ENCODE measurements at regions not wholly inside any gene's neighbourhood (a gene's known extent, or its start where the extent isn't known, plus 50 kb on each side); places are given as distances from the start of the nearest gene placed in this dataset.

DNA sequence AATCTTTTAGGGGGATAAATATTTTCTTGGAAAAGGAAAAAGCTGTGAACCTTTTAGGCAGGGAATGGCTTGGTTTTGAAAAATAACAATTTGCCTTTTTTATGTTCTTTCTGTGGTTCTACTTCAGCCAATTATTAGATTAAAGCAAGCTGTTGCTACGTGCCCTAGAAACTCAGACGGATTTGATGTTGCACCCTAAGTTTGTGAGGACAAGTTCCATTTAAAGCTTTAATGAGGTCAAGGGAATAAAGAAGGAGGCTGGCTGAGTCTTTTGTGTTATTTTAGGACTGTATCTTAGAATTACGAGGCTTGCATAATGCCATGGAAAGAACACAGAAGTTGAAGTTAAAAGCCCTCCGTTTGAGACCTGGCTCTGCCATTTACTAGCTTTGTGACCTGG is 216.9 kb downstream of the NUF2 start:
- TF ChIP-seq POLR2A (IDR thresholded peaks at IDR 0.05) (no peak), CTCF (IDR thresholded peaks at IDR 0.05) (no peak)
- Histone ChIP-seq H3K27me3 (no peaks in the 10 kb centered on the region), H3K4me1 (peaks cover 0 to 5% (median 0%) of the 10 kb centered on the region in 12 donors), H3K27ac (peak overlapping the region in 1 of 12 donors; percentile 25), H3K4me3 (no peak overlapping the region), H3K36me3 (no peaks in the 10 kb centered on the region), H3K9me3 (no peaks in the 10 kb centered on the region)
- 45 to 62% (median 51%) methylated on average over 4 of the region's 4 CpGs for WGBS, 4 donors
- no peak for DNase-seq
- intact Hi-C loops (cut with DNase I): loop anchor here in 7 of 10 donors (5.0 to 10.0 kb wide), 7 partner anchors 124 to 1536 kb away; no protein-coding TSS in a partner anchor
- no peak for ATAC-seq

DNA sequence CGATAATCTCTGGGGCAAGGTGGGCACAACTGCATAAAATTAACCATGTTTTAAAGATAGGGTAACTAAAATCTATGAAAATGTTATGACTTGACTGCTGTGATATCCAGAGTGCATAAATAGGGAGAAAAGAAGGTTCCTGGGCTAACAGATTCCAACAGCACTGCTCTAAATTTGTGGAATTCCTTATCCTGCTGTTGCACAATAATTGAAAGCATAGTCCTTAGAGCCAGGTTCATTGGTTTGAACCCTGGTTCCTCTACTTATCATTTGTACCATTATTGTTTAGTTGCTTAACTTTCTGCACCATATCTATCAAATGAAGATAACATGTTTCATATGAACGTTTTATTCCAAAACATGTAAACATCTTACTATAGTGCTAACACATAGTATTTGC is 219.0 kb downstream of the NUF2 start:
- intact Hi-C loops (cut with DNase I): no loop called here
- no peak for TF ChIP-seq POLR2A (IDR thresholded peaks at IDR 0.05)
- no peak for TF ChIP-seq CTCF (IDR thresholded peaks at IDR 0.05)
- 70 to 83% (median 75%) methylated on average over 2 of the region's 2 CpGs for WGBS, 4 donors

GRCh38 chr1:163544441-163544840 is 222.7 kb downstream of the NUF2 start:
- Histone ChIP-seq H3K9me3 (no peaks in the 10 kb centered on the region), H3K36me3 (no peaks in the 10 kb centered on the region), H3K4me1 (no peaks in the 10 kb centered on the region), H3K27me3 (no peaks in the 10 kb centered on the region), H3K4me3 (no peak overlapping the region), H3K27ac (no peak overlapping the region)
- TF ChIP-seq CTCF (IDR thresholded peaks at IDR 0.05): no peak
- no peak for TF ChIP-seq POLR2A (IDR thresholded peaks at IDR 0.05)
- WGBS, 4 donors: 94 to 99% (median 96%) methylated on average over 3 of the region's 3 CpGs
- intact Hi-C loops (cut with DNase I): no loop called here
- ATAC-seq (no peak), DNase-seq (no peak)

More for the DNA sequence above, 219.0 kb downstream of the NUF2 start:
- Histone ChIP-seq H3K36me3 (no peaks in the 10 kb centered on the region), H3K27ac (no peak overlapping the region), H3K27me3 (no peaks in the 10 kb centered on the region), H3K4me1 (peaks cover 0 to 2% (median 0%) of the 10 kb centered on the region in 12 donors), H3K4me3 (no peak overlapping the region), H3K9me3 (no peaks in the 10 kb centered on the region)
- no peak for ATAC-seq
- DNase-seq: no peak

DNA sequence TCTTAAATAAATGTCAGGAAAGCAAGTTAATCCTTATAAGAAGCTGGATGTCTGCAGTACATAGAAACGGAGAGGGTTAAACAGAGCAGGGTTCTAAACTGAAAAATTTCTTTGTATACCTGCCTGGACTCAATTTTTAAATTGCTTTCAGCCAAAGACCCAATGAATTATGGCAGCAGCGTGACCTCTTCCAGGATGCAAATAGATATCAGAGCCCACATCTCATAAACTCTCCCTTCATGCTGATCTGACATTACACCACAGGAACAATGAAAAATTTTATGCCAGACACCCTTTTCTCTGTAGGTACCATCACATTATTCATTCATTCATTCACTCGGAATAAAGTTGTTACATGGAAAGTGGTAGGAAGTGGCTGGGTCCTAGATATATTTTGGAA is 236.4 kb downstream of the NUF2 start:
- WGBS, 4 donors: 78 to 87% (median 82%) methylated on average over 3 of the region's 3 CpGs
- no peaks in the 10 kb centered on the region for H3K36me3 ChIP-seq
- no peaks in the 10 kb centered on the region for H3K4me1 ChIP-seq
- H3K9me3 ChIP-seq: peaks cover 0 to 3% (median 0%) of the 10 kb centered on the region in 12 donors
- DNase-seq (no peak), ATAC-seq (no peak)
- no peak for TF ChIP-seq POLR2A (IDR thresholded peaks at IDR 0.05)
- no peak for TF ChIP-seq CTCF (IDR thresholded peaks at IDR 0.05)
- H3K27me3 ChIP-seq: no peaks in the 10 kb centered on the region
- H3K27ac ChIP-seq: no peak overlapping the region
- intact Hi-C loops (cut with DNase I): no loop called here
- H3K4me3 ChIP-seq: no peak overlapping the region

Measured in heart left ventricle (tissue), 16 donors.